Liver (tissue), 8 donors: ENCODE measurements at regions not wholly inside any gene's neighbourhood (a gene's known extent, or its start where the extent isn't known, plus 50 kb on each side); places are given as distances from the start of the nearest gene placed in this dataset.

Experiments used
- DNase-seq: peaks from one replicate; pipeline ENCODE4 v3.0.0-alpha.2; 2017; ENCODE audit warnings: low spot score
- H3K27ac ChIP-seq, 2 donors: one replicate each; pipeline ENCODE4 v1.7.0; 2013; ENCODE audit warnings: inconsistent platforms in 2 of 2, low read length in 2 of 2, control low read depth in 1 of 2, low read depth in 1 of 2, mild to moderate bottlenecking in 1 of 2
- H3K27me3 ChIP-seq, 4 donors: one replicate each; pipeline versions ENCODE4 v1.6.1 to v1.7.0; 2013; ENCODE audit warnings: low read length in 3 of 4, inconsistent platforms in 1 of 4, mild to moderate bottlenecking in 1 of 4, moderate library complexity in 1 of 4; ENCODE audit not compliant: control insufficient read depth in 4 of 4, insufficient read depth in 4 of 4
- H3K36me3 ChIP-seq, 4 donors: one replicate each; pipeline versions ENCODE4 v1.6.1 to v1.7.0; 2013; ENCODE audit warnings: low read length in 3 of 4, mild to moderate bottlenecking in 3 of 4, low read depth in 1 of 4, moderate library complexity in 1 of 4; ENCODE audit not compliant: control insufficient read depth in 4 of 4, insufficient read depth in 3 of 4
- H3K4me1 ChIP-seq, 4 donors: one replicate each; pipeline versions ENCODE4 v1.6.1 to v1.7.0; 2013; ENCODE audit warnings: low read length in 3 of 4, mild to moderate bottlenecking in 3 of 4, moderate library complexity in 1 of 4; ENCODE audit not compliant: control insufficient read depth in 4 of 4, insufficient read depth in 4 of 4
- H3K4me3 ChIP-seq, 3 donors: one replicate each; pipeline versions ENCODE4 v1.6.1 to v1.7.0; 2013; ENCODE audit warnings: low read length in 3 of 3, control low read depth in 1 of 3, low read depth in 1 of 3, mild to moderate bottlenecking in 1 of 3
- H3K9ac ChIP-seq, 2 donors: one replicate each; pipeline ENCODE4 v1.7.0; 2013; ENCODE audit warnings: low read length in 2 of 2, mild to moderate bottlenecking in 2 of 2, moderate library complexity in 2 of 2, control low read depth in 1 of 2, low read depth in 1 of 2
- H3K9me3 ChIP-seq, 4 donors: one replicate each; pipeline versions ENCODE4 v1.6.1 to v1.7.0; 2013; ENCODE audit warnings: low read length in 3 of 4; ENCODE audit not compliant: control insufficient read depth in 4 of 4
- ATF3 ChIP-seq: IDR thresholded peaks from 2 replicates; pipeline ENCODE4 v1.6.1; 2016; ENCODE audit warnings: antibody characterized with exemption
- CTCF ChIP-seq: fragments of 150-350 bp; IDR thresholded peaks from 2 replicates; pipeline ENCODE4 v1.5.1; 2017; ENCODE audit warnings: improper control_type of control experiment, low read depth, low read length; ENCODE audit not compliant: missing input control
- EGR1 ChIP-seq, 2 donors: IDR thresholded peaks; 2 replicates each; pipeline ENCODE4 v1.6.1; 2016 to 2018; ENCODE audit warnings: antibody characterized with exemption in 2 of 2, low read depth in 2 of 2
- FOXA1 ChIP-seq: IDR thresholded peaks from 2 replicates; pipeline ENCODE4 v1.6.1; 2016; ENCODE audit warnings: antibody characterized with exemption
- FOXA2 ChIP-seq: IDR thresholded peaks from 2 replicates; pipeline ENCODE4 v1.6.1; 2016; ENCODE audit warnings: antibody characterized with exemption
- GABPA ChIP-seq, 2 donors: IDR thresholded peaks in 1 of 2; conservative IDR thresholded peaks in 1 of 2; 2 replicates each; pipeline ENCODE4 v1.6.1; 2016; ENCODE audit warnings: antibody characterized with exemption in 2 of 2, mild to moderate bottlenecking in 1 of 2, moderate library complexity in 1 of 2
- HNF4A ChIP-seq, 2 donors: conservative IDR thresholded peaks; 2 replicates each; pipeline ENCODE4 v1.6.1; 2016; ENCODE audit warnings: antibody characterized with exemption in 2 of 2, mild to moderate bottlenecking in 2 of 2
- HNF4G ChIP-seq: IDR thresholded peaks from 2 replicates; pipeline ENCODE4 v1.6.1; 2016; ENCODE audit warnings: antibody characterized with exemption
- JUND ChIP-seq, 2 donors: IDR thresholded peaks; 2 replicates each; pipeline ENCODE4 v1.6.1; 2016; ENCODE audit warnings: antibody characterized with exemption in 2 of 2
- MAX ChIP-seq: IDR thresholded peaks from 2 replicates; pipeline ENCODE4 v1.6.1; 2016; ENCODE audit warnings: antibody characterized with exemption
- NR2F2 ChIP-seq: IDR thresholded peaks from 2 replicates; pipeline ENCODE4 v1.6.1; 2016; ENCODE audit warnings: antibody characterized with exemption
- RAD21 ChIP-seq, 2 donors: IDR thresholded peaks; 2 replicates each; pipeline ENCODE4 v1.6.1; 2016; ENCODE audit warnings: antibody characterized with exemption in 2 of 2, mild to moderate bottlenecking in 2 of 2
- REST ChIP-seq: IDR thresholded peaks from 2 replicates; pipeline ENCODE4 v1.6.1; 2016; ENCODE audit warnings: antibody characterized with exemption, mild to moderate bottlenecking
- RXRA ChIP-seq, 2 donors: IDR thresholded peaks; 2 replicates each; pipeline ENCODE4 v1.6.1; 2017 to 2018; ENCODE audit warnings: antibody characterized with exemption in 2 of 2, mild to moderate bottlenecking in 1 of 2
- SP1 ChIP-seq: IDR thresholded peaks from 2 replicates; pipeline ENCODE4 v1.6.1; 2018; ENCODE audit warnings: antibody characterized with exemption, mild to moderate bottlenecking
- TAF1 ChIP-seq: conservative IDR thresholded peaks from 2 replicates; pipeline ENCODE4 v1.6.1; 2016; ENCODE audit warnings: antibody characterized with exemption, mild to moderate bottlenecking
- YY1 ChIP-seq: IDR thresholded peaks from 2 replicates; pipeline ENCODE4 v1.6.1; 2016; ENCODE audit warnings: antibody characterized with exemption, mild to moderate bottlenecking
- ZBTB33 ChIP-seq: IDR thresholded peaks from 2 replicates; pipeline ENCODE4 v1.6.1; 2016; ENCODE audit warnings: antibody characterized with exemption
- WGBS: extraction: QIAGEN DNeasy Blood & Tissue Kit; methylation state at CpG from one replicate; pipeline ENCODE4 v1.1.7; 2013; 5-methylcytosine and 5-hydroxymethylcytosine counted together
- donor health status: healthy.
- donor health status: healthy.
- donor health status: healthy.
- donor health status: healthy.
- donor health status: healthy.

- 94% methylated on average over 1 of the region's 1 CpG for WGBS
- Histone ChIP-seq H3K36me3 (no peaks in the 10 kb centered on the region), H3K27me3 (no peaks in the 10 kb centered on the region), H3K4me1 (no peaks in the 10 kb centered on the region), H3K9ac (no peak overlapping the region), H3K27ac (no peak overlapping the region), H3K4me3 (no peak overlapping the region), H3K9me3 (no peaks in the 10 kb centered on the region)
- DNase-seq: no peak
- TF ChIP-seq ZBTB33 (no peak), RAD21 (IDR thresholded peaks at IDR 0.05) (no peak), GABPA (IDR thresholded peaks at IDR 0.05 in 1 of 2, conservative IDR thresholded peaks at IDR 0.05 in 1 of 2) (no peak), EGR1 (IDR thresholded peaks at IDR 0.05; ENCODE audit: low read depth in 2 of 2) (no peak), MAX (no peak), CTCF (no peak), JUND (IDR thresholded peaks at IDR 0.05) (no peak), HNF4G (no peak), FOXA1 (no peak)
These were observed 249.9 kb upstream of the MON1B start for GRCh38 chr16:76941113-76941512.

- DNase-seq: no peak
- WGBS: 97% methylated on average over 4 of the region's 4 CpGs
- no peak overlapping the region for H3K27ac ChIP-seq
- H3K9ac ChIP-seq: no peak overlapping the region
- no peak for TF ChIP-seq EGR1 (IDR thresholded peaks at IDR 0.05; ENCODE audit: low read depth in 2 of 2)
- TF ChIP-seq RAD21 (IDR thresholded peaks at IDR 0.05): no peak
- TF ChIP-seq SP1: no peak
- no peak for TF ChIP-seq NR2F2
- TF ChIP-seq TAF1: no peak
- no peak for TF ChIP-seq ATF3
- TF ChIP-seq RXRA (IDR thresholded peaks at IDR 0.05): no peak
- no peak for TF ChIP-seq REST
- no peak for TF ChIP-seq FOXA2
- TF ChIP-seq MAX: no peak
- TF ChIP-seq FOXA1: no peak
- TF ChIP-seq CTCF: no peak
- TF ChIP-seq YY1: no peak
- no peak for TF ChIP-seq HNF4G
- no peak for TF ChIP-seq JUND (IDR thresholded peaks at IDR 0.05)
- TF ChIP-seq HNF4A (conservative IDR thresholded peaks at IDR 0.05): no peak
- no peak for TF ChIP-seq GABPA (IDR thresholded peaks at IDR 0.05 in 1 of 2, conservative IDR thresholded peaks at IDR 0.05 in 1 of 2)
- TF ChIP-seq ZBTB33: no peak
- H3K4me1 ChIP-seq: no peaks in the 10 kb centered on the region
- no peaks in the 10 kb centered on the region for H3K27me3 ChIP-seq
- peaks cover 0 to 2% (median 0%) of the 10 kb centered on the region in 4 donors for H3K9me3 ChIP-seq
- no peaks in the 10 kb centered on the region for H3K36me3 ChIP-seq
- H3K4me3 ChIP-seq: no peak overlapping the region
These were observed 248.9 kb upstream of the MON1B start for GRCh38 chr16:76942089-76942488.
